GM12878 (cell line): ENCODE measurements at regions not wholly inside any gene's neighbourhood (a gene's known extent, or its start where the extent isn't known, plus 50 kb on each side); places are given as distances from the start of the nearest gene placed in this dataset.

ENCODE experiments used
- ATAC-seq: fragments of 200-7000 bp; cut with Tn5 transposase; 3 replicates; pipeline ENCODE4 v1.9.1; 2020; ENCODE audit warnings: mild to moderate bottlenecking, moderate library complexity
- BruUV-seq: library from RNA; stranded (reverse); fragments of 400-500 nt; replicated peaks from 2 replicates; lab custom pipeline; 2021; lab: Mats Ljungman, UMichigan
- CTCF ChIA-PET: fragments of 300-600 bp; sonication (Branson Sonifier 250); formaldehyde crosslinking; extraction: SDS; loops from one replicate; lab custom pipeline; 2021; ENCODE audit warnings: inconsistent platforms; lab: Yijun Ruan, JAX
- POLR2A ChIA-PET: fragments of 350-600 bp; formaldehyde crosslinking; extraction: SDS; loops from one replicate; lab custom pipeline; 2021; ENCODE audit warnings: inconsistent platforms; lab: Charles Lee
- RAD21 ChIA-PET: fragments of 300-600 bp; sonication (Branson Sonifier 250); formaldehyde crosslinking; loops from one replicate; lab custom pipeline; 2023; ENCODE audit warnings: antibody characterized with exemption; ENCODE audit not compliant: unreplicated experiment; lab: Charles Lee
- SMC1A ChIA-PET: fragments of 300-600 bp; sonication (Branson Sonifier 250); formaldehyde crosslinking; loops from one replicate; lab custom pipeline; 2023; ENCODE audit not compliant: unreplicated experiment, uncharacterized antibody; lab: Charles Lee
- DNase-seq: peaks from one replicate; pipeline ENCODE4 v3.0.0-alpha.2; 2011; ENCODE audit warnings: low read depth, low spot score
- FAIRE-seq: peaks from 3 replicates; lab custom pipeline; 2011; peaks lifted over from hg19 to GRCh38; lab: Jason Lieb, UNC
- H2AFZ ChIP-seq: 2 replicates; pipeline ENCODE4 v1.6.0; 2011; ENCODE audit warnings: low read depth, low read length, control low read depth; ENCODE audit not compliant: control insufficient read depth
- H3K27ac ChIP-seq: 2 replicates; pipeline ENCODE4 v1.5.1; 2011; ENCODE audit warnings: control low read depth; ENCODE audit not compliant: control insufficient read depth, insufficient read depth
- H3K27me3 ChIP-seq, 2 experiments: replicated peaks in 1 of 2; 2 replicates each; pipeline versions ENCODE4 v1.6.0 to v1.6.1; 2011; ENCODE audit warnings: low read length in 1 of 2; ENCODE audit not compliant: control insufficient read depth in 2 of 2, insufficient read depth in 2 of 2
- H3K36me3 ChIP-seq, 2 experiments: 2 replicates each; pipeline ENCODE4 v1.5.1; 2011; ENCODE audit warnings: low read length in 1 of 2; ENCODE audit not compliant: control insufficient read depth in 2 of 2, insufficient read depth in 2 of 2
- H3K4me1 ChIP-seq: 2 replicates; pipeline ENCODE4 v1.6.1; 2011; ENCODE audit warnings: mild to moderate bottlenecking, low read length, moderate library complexity, mixed read lengths; ENCODE audit not compliant: control insufficient read depth, insufficient read depth
- H3K4me2 ChIP-seq: 2 replicates; pipeline ENCODE4 v1.6.0; 2011; ENCODE audit warnings: control low read depth; ENCODE audit not compliant: control insufficient read depth, insufficient read depth
- H3K4me3 ChIP-seq: fragments of 200-600 bp; sonication (generic); 2 replicates; pipeline ENCODE4 v1.5.1; 2016
- H3K79me2 ChIP-seq: 2 replicates; pipeline ENCODE4 v1.6.0; 2011; ENCODE audit warnings: low read length; ENCODE audit not compliant: control insufficient read depth, insufficient read depth
- H3K9ac ChIP-seq: 2 replicates; pipeline ENCODE4 v1.8.0; 2011; ENCODE audit warnings: low read length, control low read depth, mixed read lengths; ENCODE audit not compliant: control insufficient read depth, insufficient read depth
- H3K9me3 ChIP-seq: replicated peaks from 3 replicates; pipeline ENCODE4 v1.5.1; 2011; ENCODE audit warnings: mild to moderate bottlenecking, low read length; ENCODE audit not compliant: control insufficient read depth, insufficient read depth
- H4K20me1 ChIP-seq: 2 replicates; pipeline ENCODE4 v1.6.0; 2011; ENCODE audit not compliant: control insufficient read depth, insufficient read depth
- ASH2L ChIP-seq: fragments of 300-600, 200-600 bp; sonication (generic); IDR thresholded peaks from 2 replicates; pipeline ENCODE4 v1.6.1; 2017; ENCODE audit warnings: low read depth, mild to moderate bottlenecking, borderline replicate concordance
- EP300 ChIP-seq, 2 experiments: fragments of 150-350 bp in 1 of 2; IDR thresholded peaks; 2 replicates each; pipeline ENCODE4 v1.6.1; 2011 to 2012; ENCODE audit warnings: low read depth in 2 of 2, low read length in 2 of 2, borderline replicate concordance in 1 of 2, improper control_type of control experiment in 1 of 2, inconsistent platforms in 1 of 2; ENCODE audit not compliant: control insufficient read depth in 1 of 2
- FOXM1 ChIP-seq: IDR thresholded peaks from 2 replicates; pipeline ENCODE4 v1.6.1; 2012; ENCODE audit warnings: low read depth, mild to moderate bottlenecking, inconsistent platforms, low read length, moderate library complexity
- JUNB ChIP-seq: IDR thresholded peaks from 2 replicates; pipeline ENCODE4 v1.6.1; 2016; ENCODE audit warnings: antibody characterized with exemption, mild to moderate bottlenecking
- KAT2A ChIP-seq: conservative IDR thresholded peaks from 2 replicates; pipeline ENCODE4 v1.6.1; 2011; ENCODE audit warnings: low read depth, low read length; ENCODE audit not compliant: control insufficient read depth
- MTA3 ChIP-seq: IDR thresholded peaks from 2 replicates; pipeline ENCODE4 v1.6.1; 2012; ENCODE audit warnings: low read length, inconsistent platforms, borderline replicate concordance
- MYB ChIP-seq: fragments of 150-350 bp; IDR thresholded peaks from 2 replicates; pipeline ENCODE4 v1.6.1; 2014; ENCODE audit warnings: mild to moderate bottlenecking, low read depth, low read length, borderline replicate concordance
- SMARCA5 ChIP-seq: fragments of 450-650 bp; IDR thresholded peaks from 2 replicates; pipeline ENCODE4 v1.6.1; 2017; ENCODE audit warnings: mild to moderate bottlenecking
- SP1 ChIP-seq: IDR thresholded peaks from one replicate; pipeline ENCODE4 v1.6.1; 2011; ENCODE audit warnings: low read depth, low read length
- TCF7 ChIP-seq: IDR thresholded peaks from 2 replicates; pipeline ENCODE4 v1.6.1; 2014; ENCODE audit warnings: antibody characterized with exemption, borderline replicate concordance
- ZNF24 ChIP-seq: fragments of 450-650 bp; IDR thresholded peaks from 2 replicates; pipeline ENCODE4 v1.6.1; 2017; ENCODE audit warnings: antibody characterized with exemption, mild to moderate bottlenecking
- ZNF622 ChIP-seq: fragments of 450-650 bp; IDR thresholded peaks from 2 replicates; pipeline ENCODE4 v1.6.1; 2017; ENCODE audit warnings: mild to moderate bottlenecking, inconsistent platforms
- ZZZ3 ChIP-seq: IDR thresholded peaks from 2 replicates; pipeline ENCODE4 v1.6.1; 2011; ENCODE audit warnings: low read depth; ENCODE audit not compliant: control insufficient read depth, insufficient read length
- WGBS: methylation state at CpG from one replicate; pipeline ENCODE4 v1.1.6; 2016; ENCODE audit warnings: low lambda C conversion rate; ENCODE audit not compliant: insufficient replicate concordance, insufficient coverage; ENCODE audit errors: missing lambda C conversion rate; 5-methylcytosine and 5-hydroxymethylcytosine counted together
- in situ Hi-C: fragments of 300-500 bp; cut with MboI; formaldehyde crosslinking; loops from 9 replicates; pipeline ENCODE4 v1.14.3; 2018; ENCODE audit warnings: mixed read lengths
- intact Hi-C: fragments of 100-400 bp; cut with micrococcal nuclease; formaldehyde crosslinking; loops from one replicate; pipeline ENCODE4 v1.14.2; 2022; ENCODE audit not compliant: unreplicated experiment
- TF ChIP-seq, protein P1 (sequence below): fragments of 150-350 bp; IDR thresholded peaks from 2 replicates; pipeline ENCODE4 v1.6.1; 2016; ENCODE audit warnings: low read depth, low read length
- TF ChIP-seq, protein P2 (sequence below): fragments of 450-650 bp; IDR thresholded peaks from 2 replicates; pipeline ENCODE4 v1.6.1; 2017; ENCODE audit warnings: mild to moderate bottlenecking, moderate library complexity

- no peaks in the 10 kb centered on the region for H3K9me3 ChIP-seq
- FAIRE-seq (no peak), DNase-seq (no peak), ATAC-seq (no peak)
- CTCF ChIA-PET, result no interaction called here
- in situ Hi-C loops, result no loop called here
- 69% methylated on average over 2 of the region's 2 CpGs for WGBS
- intact Hi-C loops, result no loop called here
- H3K4me2 ChIP-seq, result no peak overlapping the region
- H3K79me2 ChIP-seq, result no peaks in the 10 kb centered on the region
- H2AFZ ChIP-seq, result no peak overlapping the region
- SMC1A ChIA-PET, result interaction anchor here (0.7 to 2.7 kb wide), 3 partner anchors 10 to 73 kb away, joined by 3 to 15 read pairs (median 5); no protein-coding TSS in a partner anchor
- H3K36me3 ChIP-seq, result no peaks in the 10 kb centered on the region
- no TSS peak for BruUV-seq
- no peaks in the 10 kb centered on the region for H4K20me1 ChIP-seq
- H3K27me3 ChIP-seq, result no peaks in the 10 kb centered on the region
- no peak for TF ChIP-seq TCF7
- no peak for TF ChIP-seq ZNF622
- TF ChIP-seq SP1, result no peak
- no peak for TF ChIP-seq ASH2L
- TF ChIP-seq ZNF24, result no peak
- no peak for TF ChIP-seq FOXM1
- TF ChIP-seq, protein P1, sequence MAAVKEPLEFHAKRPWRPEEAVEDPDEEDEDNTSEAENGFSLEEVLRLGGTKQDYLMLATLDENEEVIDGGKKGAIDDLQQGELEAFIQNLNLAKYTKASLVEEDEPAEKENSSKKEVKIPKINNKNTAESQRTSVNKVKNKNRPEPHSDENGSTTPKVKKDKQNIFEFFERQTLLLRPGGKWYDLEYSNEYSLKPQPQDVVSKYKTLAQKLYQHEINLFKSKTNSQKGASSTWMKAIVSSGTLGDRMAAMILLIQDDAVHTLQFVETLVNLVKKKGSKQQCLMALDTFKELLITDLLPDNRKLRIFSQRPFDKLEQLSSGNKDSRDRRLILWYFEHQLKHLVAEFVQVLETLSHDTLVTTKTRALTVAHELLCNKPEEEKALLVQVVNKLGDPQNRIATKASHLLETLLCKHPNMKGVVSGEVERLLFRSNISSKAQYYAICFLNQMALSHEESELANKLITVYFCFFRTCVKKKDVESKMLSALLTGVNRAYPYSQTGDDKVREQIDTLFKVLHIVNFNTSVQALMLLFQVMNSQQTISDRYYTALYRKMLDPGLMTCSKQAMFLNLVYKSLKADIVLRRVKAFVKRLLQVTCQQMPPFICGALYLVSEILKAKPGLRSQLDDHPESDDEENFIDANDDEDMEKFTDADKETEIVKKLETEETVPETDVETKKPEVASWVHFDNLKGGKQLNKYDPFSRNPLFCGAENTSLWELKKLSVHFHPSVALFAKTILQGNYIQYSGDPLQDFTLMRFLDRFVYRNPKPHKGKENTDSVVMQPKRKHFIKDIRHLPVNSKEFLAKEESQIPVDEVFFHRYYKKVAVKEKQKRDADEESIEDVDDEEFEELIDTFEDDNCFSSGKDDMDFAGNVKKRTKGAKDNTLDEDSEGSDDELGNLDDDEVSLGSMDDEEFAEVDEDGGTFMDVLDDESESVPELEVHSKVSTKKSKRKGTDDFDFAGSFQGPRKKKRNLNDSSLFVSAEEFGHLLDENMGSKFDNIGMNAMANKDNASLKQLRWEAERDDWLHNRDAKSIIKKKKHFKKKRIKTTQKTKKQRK, result no peak
- no peak for TF ChIP-seq MYB
- no peak for TF ChIP-seq ZZZ3
- no peak for TF ChIP-seq MTA3
- TF ChIP-seq KAT2A, result no peak
- TF ChIP-seq EP300 (IDR thresholded peaks at IDR 0.05; ENCODE audit: borderline replicate concordance in 1 of 2, control insufficient read depth in 1 of 2, low read depth in 2 of 2, low read length in 2 of 2), result no peak
- TF ChIP-seq JUNB, result no peak
- TF ChIP-seq SMARCA5, result no peak
- TF ChIP-seq, protein P2, sequence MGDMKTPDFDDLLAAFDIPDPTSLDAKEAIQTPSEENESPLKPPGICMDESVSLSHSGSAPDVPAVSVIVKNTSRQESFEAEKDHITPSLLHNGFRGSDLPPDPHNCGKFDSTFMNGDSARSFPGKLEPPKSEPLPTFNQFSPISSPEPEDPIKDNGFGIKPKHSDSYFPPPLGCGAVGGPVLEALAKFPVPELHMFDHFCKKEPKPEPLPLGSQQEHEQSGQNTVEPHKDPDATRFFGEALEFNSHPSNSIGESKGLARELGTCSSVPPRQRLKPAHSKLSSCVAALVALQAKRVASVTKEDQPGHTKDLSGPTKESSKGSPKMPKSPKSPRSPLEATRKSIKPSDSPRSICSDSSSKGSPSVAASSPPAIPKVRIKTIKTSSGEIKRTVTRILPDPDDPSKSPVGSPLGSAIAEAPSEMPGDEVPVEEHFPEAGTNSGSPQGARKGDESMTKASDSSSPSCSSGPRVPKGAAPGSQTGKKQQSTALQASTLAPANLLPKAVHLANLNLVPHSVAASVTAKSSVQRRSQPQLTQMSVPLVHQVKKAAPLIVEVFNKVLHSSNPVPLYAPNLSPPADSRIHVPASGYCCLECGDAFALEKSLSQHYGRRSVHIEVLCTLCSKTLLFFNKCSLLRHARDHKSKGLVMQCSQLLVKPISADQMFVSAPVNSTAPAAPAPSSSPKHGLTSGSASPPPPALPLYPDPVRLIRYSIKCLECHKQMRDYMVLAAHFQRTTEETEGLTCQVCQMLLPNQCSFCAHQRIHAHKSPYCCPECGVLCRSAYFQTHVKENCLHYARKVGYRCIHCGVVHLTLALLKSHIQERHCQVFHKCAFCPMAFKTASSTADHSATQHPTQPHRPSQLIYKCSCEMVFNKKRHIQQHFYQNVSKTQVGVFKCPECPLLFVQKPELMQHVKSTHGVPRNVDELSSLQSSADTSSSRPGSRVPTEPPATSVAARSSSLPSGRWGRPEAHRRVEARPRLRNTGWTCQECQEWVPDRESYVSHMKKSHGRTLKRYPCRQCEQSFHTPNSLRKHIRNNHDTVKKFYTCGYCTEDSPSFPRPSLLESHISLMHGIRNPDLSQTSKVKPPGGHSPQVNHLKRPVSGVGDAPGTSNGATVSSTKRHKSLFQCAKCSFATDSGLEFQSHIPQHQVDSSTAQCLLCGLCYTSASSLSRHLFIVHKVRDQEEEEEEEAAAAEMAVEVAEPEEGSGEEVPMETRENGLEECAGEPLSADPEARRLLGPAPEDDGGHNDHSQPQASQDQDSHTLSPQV, result no peak
- H3K27ac ChIP-seq, result no peak overlapping the region
- RAD21 ChIA-PET, result interaction anchor here (1.0 kb wide), 1 partner anchor 77 kb away, joined by 3 read pairs; no protein-coding TSS in a partner anchor
- no peak overlapping the region for H3K4me3 ChIP-seq
- POLR2A ChIA-PET, result interaction anchor here (0.5 to 0.7 kb wide), 2 partner anchors 51 to 72 kb away, joined by 3 to 7 read pairs; partner anchors contain the start of gene PICALM
- peaks cover 24% of the 10 kb centered on the region for H3K4me1 ChIP-seq
- no peak overlapping the region for H3K9ac ChIP-seq
Observed at GRCh38 chr11:86120807-86121206, 51.9 kb upstream of the PICALM start.
